GM20431 (cell line): ENCODE measurements at regions not wholly inside any gene's neighbourhood (a gene's known extent, or its start where the extent isn't known, plus 50 kb on each side); places are given as distances from the start of the nearest gene placed in this dataset.

Experiments
- in situ Hi-C: fragments of 300-500 bp; cut with MseI, MboI; formaldehyde crosslinking; loops from one replicate; pipeline ENCODE4 v1.15.0; 2020; ENCODE audit warnings: low sequenced_read_pairs; ENCODE audit not compliant: unreplicated experiment

- in situ Hi-C loops: no loop called here
Observed at GRCh38 chr1:65486613-65487012, 66.1 kb downstream of the LEPR start.

- in situ Hi-C loops: no loop called here
Observed at GRCh38 chr1:65489481-65489880, 69.0 kb downstream of the LEPR start.

DNA sequence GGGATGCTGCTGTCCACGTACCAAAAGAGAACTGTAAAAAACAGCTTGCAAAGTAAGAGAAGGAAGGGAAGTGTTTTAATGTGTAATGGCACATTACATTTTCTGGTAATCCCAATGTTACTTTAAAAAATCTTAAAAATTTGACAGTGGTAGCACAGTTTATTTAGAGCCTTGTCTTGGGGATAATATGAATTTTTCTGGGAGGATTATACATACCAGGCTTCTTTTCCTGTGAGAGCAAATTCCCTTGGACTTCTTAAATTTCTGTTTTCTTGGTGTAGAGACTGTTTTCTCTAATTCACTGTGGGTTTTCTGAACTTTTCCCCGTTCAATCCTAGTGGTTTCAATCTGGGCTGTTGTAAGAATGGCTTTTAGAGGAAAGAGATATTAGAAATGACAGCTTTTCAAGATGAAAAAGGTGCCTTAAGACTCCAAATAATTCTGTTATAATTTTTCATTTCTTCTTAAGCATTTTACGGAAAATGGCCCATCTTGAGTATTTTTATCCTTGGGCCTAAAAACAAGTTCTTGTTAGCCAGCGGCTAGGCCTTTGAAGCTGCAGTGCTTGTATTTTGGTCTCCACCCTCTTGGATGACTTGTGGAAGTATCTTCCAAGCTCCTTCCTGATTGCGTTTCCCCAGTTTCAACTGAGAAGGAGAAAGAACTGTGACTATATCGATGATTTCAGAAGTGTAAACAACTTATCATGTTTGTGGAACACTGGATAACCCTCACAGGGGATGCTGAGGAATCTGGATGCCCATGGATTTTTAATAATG is 70.0 kb downstream of the LEPR start:
- in situ Hi-C loops: no loop called here

- in situ Hi-C loops: no loop called here
Observed at GRCh38 chr1:65491472-65491871, 71.0 kb downstream of the LEPR start.

DNA sequence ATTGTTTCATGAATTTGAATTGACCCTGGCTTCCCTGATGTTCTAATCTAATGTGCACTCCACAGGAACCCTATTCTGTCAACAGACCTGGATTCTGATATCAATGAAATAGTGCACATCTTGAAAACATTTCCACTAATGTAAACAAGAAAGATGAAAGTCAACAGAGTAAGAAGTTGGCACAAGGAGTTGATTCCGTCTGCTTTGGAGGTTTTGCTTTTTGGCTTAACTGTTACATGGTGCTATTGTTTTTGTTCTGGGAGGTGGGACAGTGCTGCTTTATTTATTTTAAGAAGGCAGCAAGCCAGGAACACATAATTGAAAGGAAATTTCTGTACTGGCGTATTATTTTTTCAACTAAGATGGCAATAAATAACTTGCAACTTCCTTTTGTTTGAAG is 73.3 kb downstream of the LEPR start:
- in situ Hi-C loops: no loop called here

DNA sequence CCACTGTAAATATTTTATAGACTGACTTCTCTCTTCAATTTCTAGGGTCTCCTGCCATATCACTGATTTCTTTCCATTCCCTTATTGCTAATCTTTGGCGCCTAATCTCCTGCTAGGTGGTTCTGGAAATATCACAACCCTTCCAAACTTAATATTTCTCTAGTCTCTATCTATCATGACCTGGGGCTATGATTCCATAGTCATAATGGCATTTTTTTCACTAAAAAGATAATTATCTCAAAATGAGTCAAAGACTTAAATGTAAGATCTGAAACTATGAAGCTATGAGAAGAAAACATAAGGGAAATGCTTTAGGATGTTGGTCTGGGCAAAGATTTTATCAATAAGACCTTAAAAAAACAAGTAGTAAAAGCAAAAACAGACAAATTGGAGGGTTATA is 74.2 kb downstream of the LEPR start:
- in situ Hi-C loops: no loop called here

DNA sequence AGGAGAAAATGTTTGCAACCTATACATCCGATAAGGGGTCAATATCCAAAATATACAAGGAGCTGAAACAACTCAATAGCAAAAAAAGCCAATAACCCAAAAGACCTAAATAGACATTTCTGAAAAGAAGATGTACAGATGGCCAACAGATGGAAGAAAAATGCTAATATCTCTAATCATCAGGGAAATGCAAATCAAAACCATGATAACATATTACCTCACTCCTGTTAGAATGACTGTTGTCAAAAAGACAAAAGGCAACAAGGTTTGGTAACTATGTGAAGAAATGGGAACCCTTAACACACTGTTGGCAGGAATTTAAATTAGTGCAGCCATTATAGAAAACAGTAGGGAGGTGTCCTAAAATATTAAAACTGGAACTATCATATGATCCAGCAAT is 74.7 kb downstream of the LEPR start:
- in situ Hi-C loops: no loop called here

DNA sequence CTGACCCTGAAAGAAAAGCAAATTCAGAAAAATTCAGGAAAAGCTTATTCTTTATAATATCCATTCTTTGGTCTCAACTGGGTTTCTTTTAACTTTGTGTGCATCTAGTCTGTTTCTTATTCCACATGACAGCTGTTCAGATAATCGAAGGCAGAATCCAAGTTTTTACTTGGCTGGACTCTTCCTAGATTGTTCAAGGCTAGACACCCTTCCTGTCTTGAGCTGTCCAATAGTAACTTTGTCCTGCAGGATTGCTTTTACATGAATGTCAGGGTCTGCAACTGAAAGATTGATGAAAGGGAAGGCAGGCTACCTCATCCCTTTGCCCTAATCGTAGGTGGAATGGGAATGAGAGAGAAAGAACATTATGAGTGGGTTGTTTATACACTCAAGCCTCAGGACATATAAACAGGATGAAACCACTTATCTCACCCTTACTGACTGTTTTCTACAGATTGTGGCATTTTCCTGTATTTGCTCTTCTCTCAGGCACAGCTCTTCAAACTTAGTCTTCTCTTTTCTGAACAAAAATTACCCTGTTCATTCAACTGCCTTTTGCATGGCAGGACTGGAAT is 76.9 kb downstream of the LEPR start:
- in situ Hi-C loops: no loop called here

DNA sequence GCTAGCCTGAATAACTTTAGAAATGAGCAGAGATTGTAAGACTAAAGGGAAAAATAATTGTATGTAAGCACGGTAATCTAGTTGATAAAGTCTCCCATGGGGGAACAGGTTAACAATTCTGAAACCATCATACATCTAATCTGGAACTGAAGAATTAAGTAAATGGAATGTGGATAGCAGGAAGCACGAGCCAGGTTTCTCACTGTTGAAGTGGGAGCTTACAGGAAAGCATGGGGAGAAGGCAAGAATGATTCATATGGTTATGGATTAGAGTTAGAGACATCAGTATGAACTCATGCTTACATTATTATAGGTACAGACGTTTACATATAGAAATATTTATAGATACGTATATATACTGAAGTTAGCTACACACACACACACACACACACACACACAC is 83.0 kb downstream of the LEPR start:
- in situ Hi-C loops: no loop called here

GRCh38 chr1:65504263-65504662 is 83.8 kb downstream of the LEPR start:
- in situ Hi-C loops: no loop called here

- in situ Hi-C loops: no loop called here
Observed at GRCh38 chr1:65505547-65506300, 85.3 kb downstream of the LEPR start.

DNA sequence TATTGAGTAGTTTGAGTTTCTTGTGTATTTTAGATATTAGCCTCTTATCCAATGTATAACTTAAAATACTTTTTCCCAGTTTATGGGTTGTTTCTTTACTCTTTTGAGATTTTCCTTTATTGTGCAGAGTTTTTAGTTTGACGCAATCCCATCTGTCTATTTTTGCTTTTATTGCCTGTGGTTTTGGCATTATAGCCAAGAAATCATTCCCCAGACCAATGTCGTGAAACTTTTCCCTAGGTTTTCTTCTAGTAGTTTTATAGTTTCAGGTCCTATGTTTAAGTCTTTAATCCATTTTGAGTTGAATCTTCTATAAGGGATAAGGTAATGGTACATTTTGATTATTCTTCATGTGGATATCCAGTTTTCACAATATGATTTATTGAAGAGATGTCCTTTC is 87.6 kb downstream of the LEPR start:
- in situ Hi-C loops: no loop called here

- in situ Hi-C loops: no loop called here
Observed at GRCh38 chr1:65509912-65510680, 89.6 kb downstream of the LEPR start.

GRCh38 chr1:65510961-65511360 is 90.5 kb downstream of the LEPR start:
- in situ Hi-C loops: no loop called here

GRCh38 chr1:65512383-65512782 is 91.9 kb downstream of the LEPR start:
- in situ Hi-C loops: no loop called here

GRCh38 chr1:65512967-65513780 is 92.7 kb downstream of the LEPR start:
- in situ Hi-C loops: no loop called here

DNA sequence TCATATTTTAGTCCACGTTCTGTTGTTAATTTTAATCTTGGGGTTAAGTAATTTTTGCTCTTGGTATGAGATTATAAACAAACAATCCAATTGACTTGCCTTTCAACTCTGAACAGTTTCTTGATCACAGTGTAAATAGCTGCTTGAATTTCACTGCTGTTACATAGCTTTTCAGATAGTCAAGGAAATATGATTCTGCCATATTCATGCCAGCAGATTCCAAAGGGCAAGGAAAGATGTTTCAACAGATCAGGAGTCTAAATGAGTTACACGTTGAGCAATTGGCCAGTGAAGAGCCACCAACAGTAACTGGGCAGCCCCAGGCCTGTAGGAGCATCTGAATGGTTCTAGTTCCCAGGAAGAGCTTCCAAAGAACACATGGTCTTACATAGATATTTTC is 93.6 kb downstream of the LEPR start:
- in situ Hi-C loops: no loop called here

DNA sequence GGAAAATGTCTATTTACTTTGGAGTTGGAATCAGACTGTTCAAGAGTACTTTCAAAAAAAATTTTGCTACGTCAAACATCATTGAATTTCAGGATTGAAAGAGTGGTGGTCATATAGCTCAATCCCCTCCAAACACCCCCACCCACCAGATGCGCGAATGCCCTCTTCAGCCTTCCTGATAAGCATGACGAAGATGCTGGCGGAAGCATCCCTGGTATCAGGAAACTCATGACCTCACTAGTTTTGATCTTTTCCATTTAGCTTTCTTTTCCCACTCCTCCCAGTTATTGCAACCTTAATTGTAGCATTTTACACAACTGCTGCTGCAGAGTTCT is 104.4 kb downstream of the LEPR start:
- in situ Hi-C loops: no loop called here

DNA sequence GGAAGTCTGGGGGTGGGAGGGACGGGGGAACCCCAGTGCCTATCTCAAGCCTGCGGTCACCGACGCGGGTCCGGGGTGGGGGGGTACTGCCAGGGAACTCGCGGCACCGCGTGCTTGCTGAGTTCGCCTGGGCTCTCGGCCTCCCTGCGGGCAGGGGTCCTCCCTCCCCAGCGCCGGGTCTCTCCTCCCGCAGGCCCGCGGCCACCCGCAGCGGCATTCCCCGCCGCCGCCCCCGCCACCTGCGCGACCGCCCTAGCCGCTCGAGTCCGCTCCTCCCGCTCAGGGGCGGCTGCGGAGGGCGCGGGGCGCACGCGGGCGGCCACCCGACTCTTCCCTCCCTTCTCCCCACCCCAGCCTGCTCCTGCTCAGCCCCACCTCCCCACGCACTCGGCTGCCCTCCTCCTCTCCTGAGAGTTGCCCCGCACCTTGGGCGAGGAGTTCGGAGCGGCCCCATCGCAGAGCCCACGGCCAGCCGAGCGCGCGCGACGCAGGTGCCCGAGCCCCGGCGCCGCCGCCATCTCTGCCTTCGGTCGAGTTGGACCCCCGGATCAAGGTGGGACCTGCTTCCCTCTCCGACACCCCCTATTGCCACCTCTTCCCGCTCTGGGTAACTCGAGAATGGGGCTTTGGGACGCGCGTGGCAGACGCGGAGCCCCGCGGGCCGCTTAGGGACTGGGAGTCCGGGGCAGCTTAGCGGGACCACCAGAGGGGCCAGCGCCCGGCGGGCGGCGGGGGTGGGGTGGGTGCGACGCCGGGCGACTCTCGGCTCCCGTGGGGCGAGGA is 105.0 kb downstream of the LEPR start:
- in situ Hi-C loops: no loop called here
